DMS 273 (cell line): ENCODE measurements at regions not wholly inside any gene's neighbourhood (a gene's known extent, or its start where the extent isn't known, plus 50 kb on each side); places are given as distances from the start of the nearest gene placed in this dataset.
A peak's percentile ranks its signal among the peaks of the same experiment; 100 is the strongest.

Experiments used
- DNase-seq: peaks from one replicate; lab custom pipeline; 2025; ENCODE audit not compliant: unreplicated experiment; lab: John Stamatoyannopoulos, UW

GRCh38 chr3:197352382-197352781, 54.0 kb upstream of the DLG1 start:
- peak; percentile 25 for DNase-seq

- DNase-seq, result no peak
Measured at GRCh38 chr3:197350446-197350845, 52.0 kb upstream of the DLG1 start.

DNA sequence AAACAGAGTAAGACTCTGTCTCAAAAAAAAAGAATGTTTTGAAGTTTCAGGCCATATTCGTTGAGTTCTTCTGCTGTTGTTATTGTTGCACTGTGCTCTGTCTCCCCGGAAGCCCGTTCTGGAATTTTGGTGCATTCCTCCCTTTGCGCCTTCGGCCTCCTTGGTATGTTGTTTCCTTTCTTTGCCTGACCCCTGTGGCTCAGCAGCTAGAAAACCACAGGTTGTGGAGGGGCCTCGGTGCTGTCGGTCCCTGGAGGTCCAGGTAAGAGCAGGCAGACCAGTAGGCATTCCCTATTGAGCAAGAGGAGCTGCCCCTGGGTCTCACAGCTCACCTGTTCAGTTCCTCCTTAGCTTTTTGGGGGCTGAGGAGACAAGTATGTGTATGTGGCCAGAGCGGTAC, 51.0 kb upstream of the DLG1 start:
- no peak for DNase-seq
